GM23248 (cell line): ENCODE measurements at regions not wholly inside any gene's neighbourhood (a gene's known extent, or its start where the extent isn't known, plus 50 kb on each side); places are given as distances from the start of the nearest gene placed in this dataset.
A peak's percentile ranks its signal among the peaks of the same experiment; 100 is the strongest.
"Not testable (repeated sequence)": the region's sequence is repeated elsewhere in the genome, so short reads cannot be mapped to it uniquely, and the experiment has no call there.

ENCODE experiments used
- DNase-seq: peaks from one replicate; pipeline ENCODE4 v3.0.0-alpha.2; 2015
- H2AFZ ChIP-seq: fragments of 200-600 bp; sonication (generic); 2 replicates; pipeline ENCODE4 v1.6.1; 2016; ENCODE audit warnings: antibody characterized with exemption
- H3F3A ChIP-seq: fragments of 200-600 bp; sonication (generic); 2 replicates; pipeline ENCODE4 v1.6.1; 2016; ENCODE audit warnings: mild to moderate bottlenecking, antibody characterized with exemption, mixed run types; ENCODE audit not compliant: insufficient read depth
- H3K27ac ChIP-seq: fragments of 200-600 bp; sonication (generic); 2 replicates; pipeline ENCODE4 v1.5.1; 2016; ENCODE audit warnings: mild to moderate bottlenecking
- H3K27me3 ChIP-seq: fragments of 200-600 bp; sonication (generic); replicated peaks from 2 replicates; pipeline ENCODE4 v1.6.1; 2016; ENCODE audit warnings: mild to moderate bottlenecking; ENCODE audit not compliant: insufficient read depth
- H3K36me3 ChIP-seq: fragments of 200-600 bp; sonication (generic); 2 replicates; pipeline ENCODE4 v1.6.1; 2016; ENCODE audit warnings: low read depth, mild to moderate bottlenecking
- H3K4me1 ChIP-seq: fragments of 200-600 bp; sonication (generic); 2 replicates; pipeline ENCODE4 v1.6.1; 2016; ENCODE audit warnings: mild to moderate bottlenecking; ENCODE audit not compliant: insufficient read depth
- H3K4me2 ChIP-seq: fragments of 200-600 bp; sonication (generic); one replicate; pipeline ENCODE4 v1.6.1; 2016; ENCODE audit warnings: mild to moderate bottlenecking; ENCODE audit not compliant: unreplicated experiment
- H3K4me3 ChIP-seq: fragments of 200-600 bp; sonication (generic); 2 replicates; pipeline ENCODE4 v1.5.1; 2016; ENCODE audit warnings: mild to moderate bottlenecking
- H3K79me2 ChIP-seq: fragments of 200-600 bp; sonication (generic); 2 replicates; pipeline ENCODE4 v1.6.1; 2016; ENCODE audit warnings: mild to moderate bottlenecking; ENCODE audit not compliant: insufficient read depth
- H3K9ac ChIP-seq: fragments of 200-600 bp; sonication (generic); 2 replicates; pipeline ENCODE4 v1.6.1; 2016; ENCODE audit warnings: mild to moderate bottlenecking
- H3K9me2 ChIP-seq: fragments of 200-600 bp; sonication (generic); 2 replicates; pipeline ENCODE4 v1.6.1; 2016; ENCODE audit warnings: mixed run types, mild to moderate bottlenecking, moderate library complexity; ENCODE audit not compliant: insufficient read depth
- H3K9me3 ChIP-seq: fragments of 200-600 bp; sonication (generic); one replicate; pipeline ENCODE4 v1.6.1; 2017; ENCODE audit warnings: low read depth
- H4K20me1 ChIP-seq: fragments of 200-600 bp; sonication (generic); 2 replicates; pipeline ENCODE4 v1.6.0; 2016; ENCODE audit not compliant: insufficient read depth
- WGBS, 2 experiments: methylation state at CpG; one replicate each; pipeline ENCODE4 v1.1.6; 2015 to 2017; ENCODE audit warnings: low lambda C conversion rate in 2 of 2, low coverage in 1 of 2; ENCODE audit errors: missing lambda C conversion rate in 2 of 2; 5-methylcytosine and 5-hydroxymethylcytosine counted together
- in situ Hi-C: fragments of 300-500 bp; cut with MboI; formaldehyde crosslinking; loops from 2 replicates; pipeline ENCODE4 v1.15.0; 2020

GRCh38 chr16:29260683-29261426 is 145.7 kb downstream of the NPIPB11 start:
- H3K4me2 ChIP-seq, in situ Hi-C loops, H3K36me3 ChIP-seq, H3K27me3 ChIP-seq, H3K79me2 ChIP-seq, H3K9me3 ChIP-seq, H3K4me3 ChIP-seq, DNase-seq, H4K20me1 ChIP-seq, H2AFZ ChIP-seq, H3F3A ChIP-seq, H3K9me2 ChIP-seq: not testable (repeated sequence)
- peak overlapping the region; percentile 33; the same call in 1 of the 2 replicates for H3K27ac ChIP-seq
- peak overlapping the region; percentile 52 for H3K9ac ChIP-seq
- WGBS, 2 experiments, result 88% methylated on average over 19 to 25 of the region's 25 CpGs
- H3K4me1 ChIP-seq, result peaks cover 34% of the 10 kb centered on the region

DNA sequence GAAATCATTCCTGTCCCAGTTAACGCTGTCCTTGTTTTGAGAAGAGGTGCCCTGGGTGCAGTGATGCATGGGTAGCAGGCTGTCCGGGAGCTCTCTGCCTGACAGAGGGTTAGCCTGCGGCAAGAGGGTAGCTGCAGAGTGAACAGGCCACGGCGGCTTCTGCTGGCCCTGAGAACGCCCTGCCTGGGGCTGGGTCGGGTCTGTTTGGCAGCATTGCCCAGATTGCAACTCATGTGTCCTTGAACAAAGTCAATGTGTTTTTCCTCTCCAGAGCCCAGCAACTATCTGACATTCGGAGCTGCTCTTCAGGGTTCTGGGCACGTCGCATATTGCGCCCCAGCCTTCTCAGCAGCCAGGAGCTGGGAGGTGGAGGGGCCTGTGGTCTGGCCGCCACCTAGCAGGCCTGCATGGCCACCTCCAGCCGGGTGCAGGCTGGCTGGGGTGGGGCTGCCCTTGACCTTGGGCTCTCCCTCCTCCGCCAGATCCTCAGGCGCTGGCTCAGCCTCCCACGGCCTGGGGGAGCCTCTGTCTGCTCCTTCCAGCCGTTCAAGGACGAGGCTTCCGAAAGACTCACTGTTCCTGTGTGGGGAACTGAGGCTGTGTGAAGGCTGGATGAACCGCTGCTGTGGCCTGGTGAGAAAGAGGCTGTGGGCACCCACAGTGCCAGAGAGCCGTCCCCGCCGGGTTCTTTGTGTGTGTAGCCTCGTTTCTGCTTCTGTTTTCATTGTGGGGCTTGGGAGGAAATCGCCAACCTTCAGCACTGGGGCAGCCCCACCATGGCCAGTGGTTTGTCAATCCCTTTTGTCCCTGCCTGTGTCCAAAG is 146.7 kb downstream of the NPIPB11 start:
- DNase-seq, H2AFZ ChIP-seq, H3K27ac ChIP-seq, H3K4me2 ChIP-seq, H4K20me1 ChIP-seq, H3K9me3 ChIP-seq, H3K27me3 ChIP-seq, H3K9me2 ChIP-seq, H3K9ac ChIP-seq, H3K4me3 ChIP-seq, H3K79me2 ChIP-seq, in situ Hi-C loops, H3K36me3 ChIP-seq, H3F3A ChIP-seq: not testable (repeated sequence)
- WGBS, 2 experiments, result 90% methylated on average over 22 to 23 of the region's 25 CpGs
- H3K4me1 ChIP-seq, result peaks cover 32% of the 10 kb centered on the region

GRCh38 chr16:29258946-29259634 is 147.4 kb downstream of the NPIPB11 start:
- H3K36me3 ChIP-seq, H4K20me1 ChIP-seq, H3K27me3 ChIP-seq, H3K9me2 ChIP-seq, H2AFZ ChIP-seq, H3K4me2 ChIP-seq, DNase-seq, H3K9me3 ChIP-seq, H3K9ac ChIP-seq, in situ Hi-C loops, H3K79me2 ChIP-seq, H3K4me3 ChIP-seq, H3F3A ChIP-seq, H3K27ac ChIP-seq: not testable (repeated sequence)
- peaks cover 24% of the 10 kb centered on the region for H3K4me1 ChIP-seq
- 87 to 91% methylated on average over 19 of the region's 19 CpGs for WGBS, 2 experiments

DNA sequence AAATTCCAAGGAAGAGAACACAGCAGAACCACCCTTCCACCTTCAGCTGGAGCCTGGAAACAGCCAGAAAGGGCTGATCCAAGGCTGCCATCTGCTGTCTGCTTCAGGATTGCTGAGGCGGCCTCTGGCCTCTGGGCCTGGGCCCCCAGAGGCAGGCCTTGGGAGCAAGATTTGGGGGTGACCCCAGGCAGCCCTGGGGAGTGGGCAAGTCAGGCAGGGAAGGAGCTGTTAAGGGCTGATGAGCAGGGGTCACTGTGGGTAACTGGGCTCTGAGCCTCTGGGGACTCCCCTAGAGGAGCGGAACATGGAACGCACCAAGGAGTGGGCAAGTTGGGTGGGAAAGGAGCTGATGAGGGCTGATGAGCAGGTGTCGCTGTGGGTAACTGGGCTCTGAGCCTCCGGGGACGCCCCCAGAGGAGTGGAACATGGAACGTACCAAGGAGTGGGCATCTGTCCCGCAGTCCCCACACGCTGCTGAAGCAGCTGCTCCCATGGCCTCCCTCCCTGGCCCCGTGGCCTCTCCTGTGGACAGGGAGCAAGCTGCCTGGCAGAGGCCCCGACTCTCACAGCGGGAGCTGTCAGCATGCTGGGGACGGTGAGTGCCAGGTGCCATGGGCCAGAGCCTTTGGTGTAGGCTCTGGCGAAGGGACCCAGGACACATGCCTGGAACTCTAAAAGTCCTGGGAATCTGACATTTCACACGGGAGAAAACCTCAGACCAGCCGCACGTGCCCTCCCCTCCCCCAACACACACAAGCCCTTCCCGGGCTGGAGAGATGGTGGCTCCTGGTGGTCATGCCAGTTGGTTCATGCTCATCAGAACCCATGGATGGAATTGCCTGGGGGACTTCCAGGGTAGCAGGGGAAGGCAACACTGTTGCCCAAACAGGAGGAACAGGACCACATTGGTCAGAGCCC is 148.8 kb downstream of the NPIPB11 start:
- H3K79me2 ChIP-seq, H4K20me1 ChIP-seq, H3K9me2 ChIP-seq, H3K4me3 ChIP-seq, H3K4me2 ChIP-seq, H3K36me3 ChIP-seq, H3K9ac ChIP-seq, in situ Hi-C loops, H3K27ac ChIP-seq, H3K27me3 ChIP-seq, H3K9me3 ChIP-seq, H2AFZ ChIP-seq, H3F3A ChIP-seq: not testable (repeated sequence)
- peak; percentile 37 for DNase-seq
- peaks cover 17% of the 10 kb centered on the region for H3K4me1 ChIP-seq
- WGBS, 2 experiments, result 80 to 82% methylated on average over 18 of the region's 18 CpGs
